ENCODE measurements at regions not wholly inside any gene's neighbourhood (a gene's known extent, or its start where the extent isn't known, plus 50 kb on each side); places are given as distances from the start of the nearest gene placed in this dataset.

DNA sequence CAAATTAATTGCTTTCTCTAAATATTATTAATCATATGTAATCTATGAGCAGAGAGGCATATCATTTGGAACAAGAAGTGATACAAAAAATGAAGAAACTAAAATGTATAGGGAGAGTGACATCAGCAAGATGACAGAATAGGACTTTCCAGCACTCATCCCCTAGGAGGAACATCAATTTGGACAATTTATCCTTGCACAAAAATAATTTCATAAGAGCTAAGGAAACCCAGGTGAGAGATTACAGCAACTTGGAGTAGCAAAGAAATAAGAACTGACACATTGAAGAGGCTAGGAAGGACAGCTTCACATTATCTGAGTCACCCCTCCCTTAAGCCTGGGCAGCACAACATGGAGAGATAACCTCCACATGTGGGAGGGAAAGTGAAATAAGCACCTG, 347.5 kb downstream of the MAFB start:
- TF ChIP-seq CTCF (conservative IDR thresholded peaks at IDR 0.05) (no peak), EZH2 (IDR thresholded peaks at IDR 0.05; ENCODE audit: low read depth) (no peak)
